ENCODE measurements at regions not wholly inside any gene's neighbourhood (a gene's known extent, or its start where the extent isn't known, plus 50 kb on each side); places are given as distances from the start of the nearest gene placed in this dataset.

GRCh38 chr9:2344436-2344835, 277.2 kb upstream of the VLDLR start:
- Histone ChIP-seq H3K36me3 (ENCODE audit: control insufficient read depth, insufficient read depth, low read length) (no peaks in the 10 kb centered on the region), H3K27me3 (ENCODE audit: control insufficient read depth, insufficient read depth, low read length) (no peaks in the 10 kb centered on the region), H3K79me2 (no peaks in the 10 kb centered on the region), H2AFZ (no peak overlapping the region), H3K27ac (no peak overlapping the region), H3K9ac (no peak overlapping the region), H3K4me1 (no peaks in the 10 kb centered on the region), H3K4me3 (ENCODE audit: low read depth, low read length) (no peak overlapping the region), H3K9me3 (ENCODE audit: control insufficient read depth, low read length) (no peaks in the 10 kb centered on the region), H3K4me2 (ENCODE audit: low read length) (no peak overlapping the region)
- TF ChIP-seq, protein P1, sequence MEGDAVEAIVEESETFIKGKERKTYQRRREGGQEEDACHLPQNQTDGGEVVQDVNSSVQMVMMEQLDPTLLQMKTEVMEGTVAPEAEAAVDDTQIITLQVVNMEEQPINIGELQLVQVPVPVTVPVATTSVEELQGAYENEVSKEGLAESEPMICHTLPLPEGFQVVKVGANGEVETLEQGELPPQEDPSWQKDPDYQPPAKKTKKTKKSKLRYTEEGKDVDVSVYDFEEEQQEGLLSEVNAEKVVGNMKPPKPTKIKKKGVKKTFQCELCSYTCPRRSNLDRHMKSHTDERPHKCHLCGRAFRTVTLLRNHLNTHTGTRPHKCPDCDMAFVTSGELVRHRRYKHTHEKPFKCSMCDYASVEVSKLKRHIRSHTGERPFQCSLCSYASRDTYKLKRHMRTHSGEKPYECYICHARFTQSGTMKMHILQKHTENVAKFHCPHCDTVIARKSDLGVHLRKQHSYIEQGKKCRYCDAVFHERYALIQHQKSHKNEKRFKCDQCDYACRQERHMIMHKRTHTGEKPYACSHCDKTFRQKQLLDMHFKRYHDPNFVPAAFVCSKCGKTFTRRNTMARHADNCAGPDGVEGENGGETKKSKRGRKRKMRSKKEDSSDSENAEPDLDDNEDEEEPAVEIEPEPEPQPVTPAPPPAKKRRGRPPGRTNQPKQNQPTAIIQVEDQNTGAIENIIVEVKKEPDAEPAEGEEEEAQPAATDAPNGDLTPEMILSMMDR (IDR thresholded peaks at IDR 0.05), result no peak

GRCh38 chr9:2345013-2345412, 276.6 kb upstream of the VLDLR start:
- H2AFZ ChIP-seq, result peak overlapping the region; percentile 60
- H3K4me1 ChIP-seq, result no peaks in the 10 kb centered on the region
- H3K27ac ChIP-seq, result no peak overlapping the region
- H3K36me3 ChIP-seq (ENCODE audit: control insufficient read depth, insufficient read depth, low read length), result no peaks in the 10 kb centered on the region
- H3K9me3 ChIP-seq (ENCODE audit: control insufficient read depth, low read length), result no peaks in the 10 kb centered on the region
- H3K9ac ChIP-seq, result no peak overlapping the region
- no peaks in the 10 kb centered on the region for H3K79me2 ChIP-seq
- H3K4me3 ChIP-seq (ENCODE audit: low read depth, low read length), result no peak overlapping the region
- H3K27me3 ChIP-seq (ENCODE audit: control insufficient read depth, insufficient read depth, low read length), result no peaks in the 10 kb centered on the region
- no peak overlapping the region for H3K4me2 ChIP-seq (ENCODE audit: low read length)
- TF ChIP-seq, protein P1 (IDR thresholded peaks at IDR 0.05), result no peak

- H3K4me1 ChIP-seq, result no peaks in the 10 kb centered on the region
- H3K27me3 ChIP-seq (ENCODE audit: control insufficient read depth, insufficient read depth, low read length), result no peaks in the 10 kb centered on the region
- no peak overlapping the region for H3K27ac ChIP-seq
- H3K36me3 ChIP-seq (ENCODE audit: control insufficient read depth, insufficient read depth, low read length), result no peaks in the 10 kb centered on the region
- H3K4me2 ChIP-seq (ENCODE audit: low read length), result no peak overlapping the region
- no peak overlapping the region for H3K4me3 ChIP-seq (ENCODE audit: low read depth, low read length)
- TF ChIP-seq, protein P1 (IDR thresholded peaks at IDR 0.05), result no peak
- H3K9ac ChIP-seq, result no peak overlapping the region
- H3K79me2 ChIP-seq, result no peaks in the 10 kb centered on the region
- no peak overlapping the region for H2AFZ ChIP-seq
- H3K9me3 ChIP-seq (ENCODE audit: control insufficient read depth, low read length), result no peaks in the 10 kb centered on the region
Observed at GRCh38 chr9:2346277-2346913, 275.2 kb upstream of the VLDLR start.

DNA sequence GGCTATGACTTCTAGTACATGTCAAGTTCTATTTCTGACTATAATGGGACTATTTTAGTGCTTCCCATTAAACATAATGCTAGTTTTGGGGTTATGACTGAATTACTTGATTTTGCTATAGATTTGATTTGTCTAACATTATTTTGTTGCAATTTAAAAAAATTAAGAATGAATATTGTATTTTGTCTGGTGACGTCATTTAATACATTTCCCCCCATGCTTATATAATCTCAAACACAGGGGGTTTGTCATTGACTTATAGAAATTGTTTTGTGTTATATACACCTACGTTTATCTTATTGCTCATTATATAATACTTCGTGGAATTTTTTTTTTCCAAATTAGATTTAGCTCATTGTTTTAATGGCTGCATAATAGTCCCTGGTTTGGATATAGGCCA, 270.3 kb upstream of the VLDLR start:
- Histone ChIP-seq H2AFZ (no peak overlapping the region), H3K9ac (no peak overlapping the region), H3K4me1 (no peaks in the 10 kb centered on the region), H3K36me3 (ENCODE audit: control insufficient read depth, insufficient read depth, low read length) (no peaks in the 10 kb centered on the region), H3K79me2 (no peaks in the 10 kb centered on the region), H3K27ac (no peak overlapping the region), H3K4me2 (ENCODE audit: low read length) (no peak overlapping the region), H3K9me3 (ENCODE audit: control insufficient read depth, low read length) (no peaks in the 10 kb centered on the region), H3K4me3 (ENCODE audit: low read depth, low read length) (no peak overlapping the region), H3K27me3 (ENCODE audit: control insufficient read depth, insufficient read depth, low read length) (no peaks in the 10 kb centered on the region)
- TF ChIP-seq, protein P1 (IDR thresholded peaks at IDR 0.05), result no peak

GRCh38 chr9:2354216-2354615, 267.4 kb upstream of the VLDLR start:
- TF ChIP-seq, protein P1 (IDR thresholded peaks at IDR 0.05), result no peak
- H3K27me3 ChIP-seq (ENCODE audit: control insufficient read depth, insufficient read depth, low read length), result no peaks in the 10 kb centered on the region
- no peaks in the 10 kb centered on the region for H3K79me2 ChIP-seq
- no peaks in the 10 kb centered on the region for H3K9me3 ChIP-seq (ENCODE audit: control insufficient read depth, low read length)
- H3K27ac ChIP-seq, result no peak overlapping the region
- no peak overlapping the region for H2AFZ ChIP-seq
- no peak overlapping the region for H3K4me3 ChIP-seq (ENCODE audit: low read depth, low read length)
- H3K4me1 ChIP-seq, result no peaks in the 10 kb centered on the region
- no peaks in the 10 kb centered on the region for H3K36me3 ChIP-seq (ENCODE audit: control insufficient read depth, insufficient read depth, low read length)
- H3K4me2 ChIP-seq (ENCODE audit: low read length), result no peak overlapping the region
- no peak overlapping the region for H3K9ac ChIP-seq

All from parathyroid adenoma (tissue), 2 donors.